ENCODE measurements at regions not wholly inside any gene's neighbourhood (a gene's known extent, or its start where the extent isn't known, plus 50 kb on each side); places are given as distances from the start of the nearest gene placed in this dataset.

DNA sequence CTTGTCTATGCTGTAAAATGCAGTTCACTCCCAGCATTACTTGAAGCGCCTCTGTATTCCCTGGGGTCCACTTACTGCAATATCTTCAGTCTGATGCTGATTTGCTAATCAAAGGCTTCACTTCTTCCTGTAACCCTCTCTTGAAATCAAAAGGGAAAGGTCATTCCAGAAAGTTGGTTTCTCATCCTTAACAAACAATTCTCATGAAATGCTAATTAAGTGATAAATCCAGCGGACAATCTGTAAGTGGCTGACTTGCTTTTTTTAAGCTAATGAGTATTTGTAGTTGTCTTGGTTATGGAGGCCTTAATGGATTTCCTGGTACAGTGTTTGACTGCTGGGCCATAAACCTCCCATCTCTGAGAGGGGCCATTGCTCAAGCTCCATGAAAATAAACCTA lies 499.6 kb upstream of the HS6ST1 start:
- TF ChIP-seq, protein P1, sequence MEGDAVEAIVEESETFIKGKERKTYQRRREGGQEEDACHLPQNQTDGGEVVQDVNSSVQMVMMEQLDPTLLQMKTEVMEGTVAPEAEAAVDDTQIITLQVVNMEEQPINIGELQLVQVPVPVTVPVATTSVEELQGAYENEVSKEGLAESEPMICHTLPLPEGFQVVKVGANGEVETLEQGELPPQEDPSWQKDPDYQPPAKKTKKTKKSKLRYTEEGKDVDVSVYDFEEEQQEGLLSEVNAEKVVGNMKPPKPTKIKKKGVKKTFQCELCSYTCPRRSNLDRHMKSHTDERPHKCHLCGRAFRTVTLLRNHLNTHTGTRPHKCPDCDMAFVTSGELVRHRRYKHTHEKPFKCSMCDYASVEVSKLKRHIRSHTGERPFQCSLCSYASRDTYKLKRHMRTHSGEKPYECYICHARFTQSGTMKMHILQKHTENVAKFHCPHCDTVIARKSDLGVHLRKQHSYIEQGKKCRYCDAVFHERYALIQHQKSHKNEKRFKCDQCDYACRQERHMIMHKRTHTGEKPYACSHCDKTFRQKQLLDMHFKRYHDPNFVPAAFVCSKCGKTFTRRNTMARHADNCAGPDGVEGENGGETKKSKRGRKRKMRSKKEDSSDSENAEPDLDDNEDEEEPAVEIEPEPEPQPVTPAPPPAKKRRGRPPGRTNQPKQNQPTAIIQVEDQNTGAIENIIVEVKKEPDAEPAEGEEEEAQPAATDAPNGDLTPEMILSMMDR (conservative IDR thresholded peaks at IDR 0.05; ENCODE audit: low read length): no peak
- H3K4me3 ChIP-seq (ENCODE audit: low read length): no peak overlapping the region
- DNase-seq (ENCODE audit: low read depth): no peak

- H3K4me3 ChIP-seq (ENCODE audit: low read length): no peak overlapping the region
- TF ChIP-seq, protein P1 (conservative IDR thresholded peaks at IDR 0.05; ENCODE audit: low read length): no peak
- DNase-seq (ENCODE audit: low read depth): no peak
Measured at GRCh38 chr2:128818704-128819491, 500.2 kb upstream of the HS6ST1 start.

GRCh38 chr2:128820452-128820851 lies 501.8 kb upstream of the HS6ST1 start:
- H3K4me3 ChIP-seq (ENCODE audit: low read length): no peak overlapping the region
- TF ChIP-seq, protein P1 (conservative IDR thresholded peaks at IDR 0.05; ENCODE audit: low read length): no peak
- DNase-seq (ENCODE audit: low read depth): no peak

DNA sequence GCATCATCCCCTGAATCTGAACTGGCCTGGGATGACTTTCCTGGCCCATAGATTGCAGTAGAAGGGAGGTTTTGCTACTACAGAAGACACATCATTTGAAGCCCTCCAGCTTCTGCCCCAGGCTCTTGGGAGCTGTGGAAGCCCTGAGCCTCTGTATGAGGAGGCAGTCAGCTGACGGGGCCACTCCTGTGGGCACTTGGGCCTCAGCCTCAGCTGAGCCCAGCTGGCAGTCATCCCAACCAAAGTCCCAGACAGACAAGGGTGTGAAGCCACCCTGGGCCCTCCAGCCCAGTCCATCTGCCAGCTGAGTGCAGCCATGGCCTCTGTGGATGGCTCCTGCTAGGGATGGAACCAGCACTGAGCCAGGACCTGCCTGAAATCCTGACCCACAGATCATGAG lies 502.3 kb upstream of the HS6ST1 start:
- no peak for DNase-seq (ENCODE audit: low read depth)
- TF ChIP-seq, protein P1 (conservative IDR thresholded peaks at IDR 0.05; ENCODE audit: low read length): no peak
- no peak overlapping the region for H3K4me3 ChIP-seq (ENCODE audit: low read length)

DNA sequence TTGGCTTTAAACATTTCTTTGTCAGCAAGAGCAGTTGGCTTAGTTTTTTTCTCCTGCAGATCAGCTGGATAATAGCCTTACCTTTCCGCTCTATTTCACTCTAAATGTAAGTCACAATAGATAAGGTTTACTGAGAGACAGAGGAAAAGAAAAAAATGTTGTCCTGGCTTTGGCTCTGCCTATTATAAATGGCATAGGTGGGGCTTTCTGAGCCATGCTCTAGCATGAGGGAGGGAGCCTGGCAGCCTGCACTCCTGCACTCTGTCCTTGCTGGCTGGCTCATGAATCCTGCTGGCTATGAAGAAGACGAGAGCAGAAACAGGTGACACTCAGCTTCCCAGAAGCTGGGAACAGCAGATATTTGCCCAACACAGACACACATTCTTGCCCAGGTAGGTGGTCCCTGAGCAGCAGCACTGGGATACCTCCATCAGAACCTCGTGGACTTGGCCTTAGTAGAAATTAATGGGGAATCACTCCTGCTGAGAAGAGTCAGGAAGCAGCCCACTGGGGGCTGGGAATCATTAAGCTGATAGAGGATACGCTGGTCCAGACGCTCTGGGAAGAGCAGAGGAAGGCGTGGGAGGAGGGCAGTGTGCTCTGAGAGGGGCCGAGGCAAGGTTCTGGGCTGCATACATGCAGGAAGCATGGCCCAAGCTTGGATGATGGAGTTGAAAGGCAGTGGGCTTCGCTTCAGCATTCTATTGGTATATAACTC lies 514.4 kb upstream of the HS6ST1 start:
- H3K4me3 ChIP-seq (ENCODE audit: low read length): no peak overlapping the region
- TF ChIP-seq, protein P1 (conservative IDR thresholded peaks at IDR 0.05; ENCODE audit: low read length): no peak
- no peak for DNase-seq (ENCODE audit: low read depth)

GRCh38 chr2:128833664-128834027 lies 515.0 kb upstream of the HS6ST1 start:
- no peak overlapping the region for H3K4me3 ChIP-seq (ENCODE audit: low read length)
- TF ChIP-seq, protein P1 (conservative IDR thresholded peaks at IDR 0.05; ENCODE audit: low read length): no peak
- no peak for DNase-seq (ENCODE audit: low read depth)

Data from AG10803 (cell line).